ENCODE measurements at regions not wholly inside any gene's neighbourhood (a gene's known extent, or its start where the extent isn't known, plus 50 kb on each side); places are given as distances from the start of the nearest gene placed in this dataset.

- TF ChIP-seq, protein P1, sequence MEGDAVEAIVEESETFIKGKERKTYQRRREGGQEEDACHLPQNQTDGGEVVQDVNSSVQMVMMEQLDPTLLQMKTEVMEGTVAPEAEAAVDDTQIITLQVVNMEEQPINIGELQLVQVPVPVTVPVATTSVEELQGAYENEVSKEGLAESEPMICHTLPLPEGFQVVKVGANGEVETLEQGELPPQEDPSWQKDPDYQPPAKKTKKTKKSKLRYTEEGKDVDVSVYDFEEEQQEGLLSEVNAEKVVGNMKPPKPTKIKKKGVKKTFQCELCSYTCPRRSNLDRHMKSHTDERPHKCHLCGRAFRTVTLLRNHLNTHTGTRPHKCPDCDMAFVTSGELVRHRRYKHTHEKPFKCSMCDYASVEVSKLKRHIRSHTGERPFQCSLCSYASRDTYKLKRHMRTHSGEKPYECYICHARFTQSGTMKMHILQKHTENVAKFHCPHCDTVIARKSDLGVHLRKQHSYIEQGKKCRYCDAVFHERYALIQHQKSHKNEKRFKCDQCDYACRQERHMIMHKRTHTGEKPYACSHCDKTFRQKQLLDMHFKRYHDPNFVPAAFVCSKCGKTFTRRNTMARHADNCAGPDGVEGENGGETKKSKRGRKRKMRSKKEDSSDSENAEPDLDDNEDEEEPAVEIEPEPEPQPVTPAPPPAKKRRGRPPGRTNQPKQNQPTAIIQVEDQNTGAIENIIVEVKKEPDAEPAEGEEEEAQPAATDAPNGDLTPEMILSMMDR (IDR thresholded peaks at IDR 0.05) = no peak
- no peak for TF ChIP-seq POLR2A (IDR thresholded peaks at IDR 0.05)
Observed at GRCh38 chrX:13397878-13398818, 78.3 kb upstream of the ATXN3L start.

All from stomach (tissue), 4 donors.